HepG2 (cell line): ENCODE measurements at regions not wholly inside any gene's neighbourhood (a gene's known extent, or its start where the extent isn't known, plus 50 kb on each side); places are given as distances from the start of the nearest gene placed in this dataset.

ENCODE experiments used
- ATAC-seq: fragments of 200-7000 bp; cut with Tn5 transposase; 3 replicates; pipeline ENCODE4 v1.9.1; 2020; ENCODE audit warnings: mild to moderate bottlenecking, moderate library complexity
- BruUV-seq: library from RNA; stranded (reverse); fragments of 400-500 nt; replicated peaks from 2 replicates; lab custom pipeline; 2021; lab: Mats Ljungman, UMichigan
- CTCF ChIA-PET: fragments of 300-600 bp; formaldehyde crosslinking; extraction: SDS; loops from one replicate; lab custom pipeline; 2021; ENCODE audit warnings: low total read pairs, inconsistent platforms, low intra/inter-chr PET ratio; lab: Yijun Ruan, JAX
- POLR2A ChIA-PET: fragments of 350-600 bp; sonication (Branson Sonifier 250); formaldehyde crosslinking; loops from one replicate; lab custom pipeline; 2020; ENCODE audit warnings: antibody characterized with exemption, inconsistent platforms; lab: Yijun Ruan, JAX
- DNase-seq: peaks from one replicate; pipeline ENCODE4 v3.0.0-alpha.2; 2015; ENCODE audit warnings: low spot score
- FAIRE-seq: peaks from 3 replicates; lab custom pipeline; 2011; peaks lifted over from hg19 to GRCh38; lab: Jason Lieb, UNC
- H2AFZ ChIP-seq: one replicate; pipeline ENCODE4 v1.6.1; 2011; ENCODE audit warnings: low read length, inconsistent platforms
- H3K27ac ChIP-seq: fragments of 300-600 bp; 3 replicates; pipeline ENCODE4 v1.8.0; 2011; ENCODE audit warnings: mixed run types, mild to moderate bottlenecking, mixed read lengths, low read length, inconsistent platforms; ENCODE audit not compliant: insufficient read depth; ENCODE audit errors: extremely low read length
- H3K27me3 ChIP-seq, 2 experiments: fragments of 200-600 bp in 1 of 2; 2 replicates in 1 of 2; 3 replicates in 1 of 2; pipeline versions ENCODE4 v1.6.0 to v1.8.0; 2011; ENCODE audit warnings: low read length in 2 of 2, mild to moderate bottlenecking in 2 of 2, moderate library complexity in 2 of 2, inconsistent platforms in 1 of 2; ENCODE audit not compliant: insufficient read depth in 2 of 2, control insufficient read depth in 1 of 2
- H3K36me3 ChIP-seq, 2 experiments: fragments of 200-600 bp in 1 of 2; replicated peaks in 1 of 2; 2 replicates in 1 of 2; 3 replicates in 1 of 2; pipeline versions ENCODE4 v1.5.1 to v1.8.0; 2011; ENCODE audit warnings: low read length in 2 of 2, inconsistent platforms in 1 of 2; ENCODE audit not compliant: insufficient read depth in 2 of 2, control insufficient read depth in 1 of 2
- H3K4me1 ChIP-seq: 2 replicates; pipeline ENCODE4 v1.5.1; 2012; ENCODE audit warnings: low read length, inconsistent platforms; ENCODE audit not compliant: insufficient read depth
- H3K4me2 ChIP-seq: 2 replicates; pipeline ENCODE4 v1.6.0; 2011; ENCODE audit warnings: low read depth, low read length, inconsistent platforms
- H3K4me3 ChIP-seq, 3 experiments: fragments of 200-600 bp in 1 of 3; sonication (generic), shearing (Covaris generic) in 1 of 3; replicated peaks in 1 of 3; 2 replicates each; pipeline ENCODE4 v1.5.1; 2011 to 2016; ENCODE audit warnings: low read length in 3 of 3, inconsistent platforms in 2 of 3, low read depth in 2 of 3, mild to moderate bottlenecking in 2 of 3, control low read depth in 1 of 3, mixed read lengths in 1 of 3; ENCODE audit not compliant: insufficient read depth in 1 of 3
- H3K79me2 ChIP-seq: one replicate; pipeline ENCODE4 v1.6.1; 2011; ENCODE audit warnings: low read length, inconsistent platforms; ENCODE audit not compliant: insufficient read depth
- H3K9ac ChIP-seq: 2 replicates; pipeline ENCODE4 v1.6.0; 2011; ENCODE audit warnings: mild to moderate bottlenecking, low read depth, low read length, inconsistent platforms; ENCODE audit not compliant: insufficient read depth
- H3K9me3 ChIP-seq: 2 replicates; pipeline ENCODE4 v1.5.1; 2012; ENCODE audit warnings: mild to moderate bottlenecking, low read length
- H4K20me1 ChIP-seq: 2 replicates; pipeline ENCODE4 v1.6.0; 2011; ENCODE audit warnings: inconsistent platforms, mild to moderate bottlenecking, low read length, moderate library complexity; ENCODE audit not compliant: insufficient read depth
- CAMTA2 ChIP-seq: sonication (generic); formaldehyde crosslinking; IDR thresholded peaks from 2 replicates; pipeline ENCODE4 v1.4.0; 2020; ENCODE audit warnings: mild to moderate bottlenecking, missing genetic modification reagents, borderline replicate concordance
- FOXC1 ChIP-seq: sonication (generic); formaldehyde crosslinking; IDR thresholded peaks from 2 replicates; pipeline ENCODE4 v1.8.0; 2022; ENCODE audit warnings: mild to moderate bottlenecking, missing genetic modification reagents, borderline replicate concordance
- HNRNPUL1 ChIP-seq: fragments of 200-400 bp; formaldehyde crosslinking; IDR thresholded peaks from 2 replicates; pipeline ENCODE4 v1.6.1; 2017; ENCODE audit warnings: low read depth, mild to moderate bottlenecking, low read length, moderate library complexity
- MIER3 ChIP-seq: IDR thresholded peaks from 2 replicates; pipeline ENCODE4 v1.6.1; 2016; ENCODE audit warnings: missing compliant biosample characterization, borderline replicate concordance
- MYC ChIP-seq: sonication (generic); formaldehyde crosslinking; IDR thresholded peaks from 2 replicates; pipeline ENCODE4 v1.9.0; 2021; ENCODE audit warnings: missing genetic modification reagents, borderline replicate concordance
- NFE2 ChIP-seq: sonication (generic); formaldehyde crosslinking; IDR thresholded peaks from 2 replicates; pipeline ENCODE4 v1.4.0; 2020; ENCODE audit warnings: missing genetic modification reagents
- PITX1 ChIP-seq: sonication (generic); formaldehyde crosslinking; IDR thresholded peaks from 2 replicates; pipeline ENCODE4 v1.5.1; 2020; ENCODE audit warnings: mild to moderate bottlenecking, missing genetic modification reagents
- SRSF4 ChIP-seq: fragments of 200-400 bp; formaldehyde crosslinking; IDR thresholded peaks from one replicate; pipeline ENCODE4 v1.6.1; 2018; ENCODE audit warnings: mild to moderate bottlenecking, low read depth, low read length, moderate library complexity; ENCODE audit not compliant: poor library complexity, severe bottlenecking
- TBP ChIP-seq: sonication (generic); formaldehyde crosslinking; IDR thresholded peaks from 2 replicates; pipeline ENCODE4 v1.5.0; 2020; ENCODE audit warnings: missing genetic modification reagents
- THYN1 ChIP-seq: sonication (generic); formaldehyde crosslinking; IDR thresholded peaks from 2 replicates; pipeline ENCODE4 v1.8.1; 2023; ENCODE audit warnings: low read depth, mild to moderate bottlenecking, moderate library complexity, missing genetic modification reagents, borderline replicate concordance
- ZNF205 ChIP-seq: IDR thresholded peaks from 2 replicates; pipeline ENCODE4 v1.6.1; 2018; ENCODE audit warnings: missing biosample characterization, missing genetic modification reagents
- ZNF33B ChIP-seq: sonication (generic); formaldehyde crosslinking; IDR thresholded peaks from 2 replicates; pipeline ENCODE4 v1.5.1; 2020; ENCODE audit warnings: mild to moderate bottlenecking, missing genetic modification reagents
- ZNF558 ChIP-seq: sonication (generic); formaldehyde crosslinking; IDR thresholded peaks from 2 replicates; pipeline ENCODE4 v1.9.0; 2022; ENCODE audit warnings: mild to moderate bottlenecking, missing genetic modification reagents, borderline replicate concordance
- ZNF780A ChIP-seq: sonication (generic); formaldehyde crosslinking; IDR thresholded peaks from 2 replicates; pipeline ENCODE4 v1.8.0; 2022; ENCODE audit warnings: mild to moderate bottlenecking, missing genetic modification reagents, moderate library complexity
- WGBS: methylation state at CpG from one replicate; pipeline ENCODE4 v1.1.6; 2017; ENCODE audit warnings: low lambda C conversion rate; 5-methylcytosine and 5-hydroxymethylcytosine counted together
- in situ Hi-C: cut with HindIII; loops from 2 replicates; pipeline ENCODE4 v1.10.0; 2017; ENCODE audit warnings: low pct_unique_long_range_greater_than_20kb; ENCODE audit not compliant: extremely low pct_ligation_motif_present
- intact Hi-C: fragments of 100-400 bp; cut with micrococcal nuclease; formaldehyde crosslinking; loops from one replicate; pipeline ENCODE4 v1.10.0; 2022; ENCODE audit not compliant: unreplicated experiment
- TF ChIP-seq, protein P1 (sequence below): sonication (generic); formaldehyde crosslinking; IDR thresholded peaks from 2 replicates; pipeline ENCODE4 v1.8.1; 2023; ENCODE audit warnings: mild to moderate bottlenecking, inconsistent platforms, moderate library complexity, missing genetic modification reagents, borderline replicate concordance
- TF ChIP-seq, protein P2 (sequence below): sonication (generic); formaldehyde crosslinking; IDR thresholded peaks from 2 replicates; pipeline ENCODE4 v1.4.0; 2020; ENCODE audit warnings: missing genetic modification reagents, low read depth, mild to moderate bottlenecking, borderline replicate concordance
- TF ChIP-seq, protein P3 (sequence below): sonication (generic); formaldehyde crosslinking; IDR thresholded peaks from 2 replicates; pipeline ENCODE4 v1.4.0; 2020; ENCODE audit warnings: missing genetic modification reagents
- TF ChIP-seq, protein P4 (sequence below): IDR thresholded peaks from 2 replicates; pipeline ENCODE4 v1.6.1; 2018; ENCODE audit warnings: missing genetic modification reagents

DNA sequence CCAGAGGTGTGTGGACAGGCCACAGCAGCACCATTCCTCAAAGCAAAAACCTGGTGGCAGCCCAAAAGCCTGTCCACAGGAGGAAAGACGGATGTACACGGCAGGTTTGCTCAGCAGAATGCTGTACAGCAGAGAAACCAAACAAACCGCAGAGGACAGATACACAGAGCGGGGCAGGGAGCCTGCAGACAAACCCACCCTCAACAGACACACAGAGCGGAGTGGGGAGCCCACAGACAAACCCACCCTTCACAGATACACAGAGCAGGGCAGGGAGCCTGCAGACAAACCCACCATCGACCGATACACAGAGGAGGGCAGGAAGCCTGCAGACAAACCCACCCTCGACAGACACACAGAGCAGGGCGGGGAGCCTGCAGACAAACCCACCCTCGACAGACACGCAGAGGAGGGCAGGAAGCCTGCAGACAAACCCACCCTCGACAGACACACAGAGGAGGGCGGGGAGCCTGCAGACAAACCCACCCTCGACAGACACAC, 53.0 kb upstream of the METRNL start:
- TF ChIP-seq ZNF205: no peak
- no peak for TF ChIP-seq CAMTA2
- no peak for TF ChIP-seq FOXC1 (CRISPR knock-in tag)
- TF ChIP-seq, protein P1, sequence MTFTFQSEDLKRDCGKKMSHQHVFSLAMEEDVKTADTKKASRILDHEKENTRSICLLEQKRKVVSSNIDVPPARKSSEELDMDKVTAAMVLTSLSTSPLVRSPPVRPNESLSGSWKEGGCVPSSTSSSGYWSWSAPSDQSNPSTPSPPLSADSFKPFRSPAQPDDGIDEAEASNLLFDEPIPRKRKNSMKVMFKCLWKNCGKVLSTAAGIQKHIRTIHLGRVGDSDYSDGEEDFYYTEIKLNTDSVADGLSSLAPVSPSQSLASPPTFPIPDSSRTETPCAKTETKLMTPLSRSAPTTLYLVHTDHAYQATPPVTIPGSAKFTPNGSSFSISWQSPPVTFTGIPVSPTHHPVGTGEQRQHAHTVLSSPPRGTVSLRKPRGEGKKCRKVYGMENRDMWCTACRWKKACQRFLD (CRISPR knock-in tag): no peak
- TF ChIP-seq, protein P2, sequence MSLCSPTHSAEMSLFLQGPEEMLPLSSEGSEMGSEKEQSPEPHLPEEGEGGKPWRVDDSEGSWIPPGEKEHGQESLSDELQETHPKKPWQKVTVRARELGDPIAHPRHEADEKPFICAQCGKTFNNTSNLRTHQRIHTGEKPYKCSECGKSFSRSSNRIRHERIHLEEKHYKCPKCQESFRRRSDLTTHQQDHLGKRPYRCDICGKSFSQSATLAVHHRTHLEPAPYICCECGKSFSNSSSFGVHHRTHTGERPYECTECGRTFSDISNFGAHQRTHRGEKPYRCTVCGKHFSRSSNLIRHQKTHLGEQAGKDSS (CRISPR knock-in tag): no peak
- no peak for TF ChIP-seq ZNF558 (CRISPR knock-in tag)
- TF ChIP-seq PITX1 (CRISPR knock-in tag): no peak
- TF ChIP-seq, protein P3, sequence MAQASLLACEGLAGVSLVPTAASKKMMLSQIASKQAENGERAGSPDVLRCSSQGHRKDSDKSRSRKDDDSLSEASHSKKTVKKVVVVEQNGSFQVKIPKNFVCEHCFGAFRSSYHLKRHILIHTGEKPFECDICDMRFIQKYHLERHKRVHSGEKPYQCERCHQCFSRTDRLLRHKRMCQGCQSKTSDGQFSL (CRISPR knock-in tag): no peak
- TF ChIP-seq TBP (CRISPR knock-in tag): no peak
- TF ChIP-seq MIER3 (CRISPR knock-in tag): no peak
- TF ChIP-seq ZNF780A: no peak
- TF ChIP-seq NFE2: no peak
- no peak for TF ChIP-seq MYC (CRISPR knock-in tag)
- TF ChIP-seq SRSF4: no peak
- TF ChIP-seq ZNF33B (CRISPR knock-in tag): no peak
- no peak for TF ChIP-seq HNRNPUL1
- TF ChIP-seq THYN1 (CRISPR knock-in tag): no peak
- TF ChIP-seq, protein P4, sequence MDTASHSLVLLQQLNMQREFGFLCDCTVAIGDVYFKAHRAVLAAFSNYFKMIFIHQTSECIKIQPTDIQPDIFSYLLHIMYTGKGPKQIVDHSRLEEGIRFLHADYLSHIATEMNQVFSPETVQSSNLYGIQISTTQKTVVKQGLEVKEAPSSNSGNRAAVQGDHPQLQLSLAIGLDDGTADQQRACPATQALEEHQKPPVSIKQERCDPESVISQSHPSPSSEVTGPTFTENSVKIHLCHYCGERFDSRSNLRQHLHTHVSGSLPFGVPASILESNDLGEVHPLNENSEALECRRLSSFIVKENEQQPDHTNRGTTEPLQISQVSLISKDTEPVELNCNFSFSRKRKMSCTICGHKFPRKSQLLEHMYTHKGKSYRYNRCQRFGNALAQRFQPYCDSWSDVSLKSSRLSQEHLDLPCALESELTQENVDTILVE (CRISPR knock-in tag): no peak
- TF ChIP-seq, all 625 proteins: peak for 0
- BruUV-seq: no TSS peak

More for the DNA sequence above, 53.0 kb upstream of the METRNL start:
- ChIA-PET POLR2A (no interaction called here), CTCF (no interaction called here)
- DNase-seq (no peak), FAIRE-seq (no peak), ATAC-seq (no peak)
- in situ Hi-C loops: no loop called here
- Histone ChIP-seq H4K20me1 (no peaks in the 10 kb centered on the region), H3K4me2 (no peak overlapping the region), H3K4me1 (no peaks in the 10 kb centered on the region), H3K27ac (no peak overlapping the region), H3K9me3 (no peaks in the 10 kb centered on the region), H3K36me3 (peaks cover 12 to 22% of the 10 kb centered on the region in 2 experiments; a peak in 4 of 5 replicates), H3K27me3 (no peaks in the 10 kb centered on the region), H3K79me2 (no peaks in the 10 kb centered on the region), H2AFZ (no peak overlapping the region), H3K4me3 (no peak overlapping the region), H3K9ac (no peak overlapping the region)
- WGBS: 87% methylated on average over 14 of the region's 14 CpGs
- intact Hi-C loops: no loop called here
